OCI-LY1 (cell line): ENCODE measurements at regions not wholly inside any gene's neighbourhood (a gene's known extent, or its start where the extent isn't known, plus 50 kb on each side); places are given as distances from the start of the nearest gene placed in this dataset.

Experiments used
- H2AFZ ChIP-seq: fragments of 200-600 bp; sonication (generic), shearing (Covaris generic); 2 replicates; pipeline ENCODE4 v1.6.0; 2014; ENCODE audit warnings: antibody characterized with exemption, mild to moderate bottlenecking, low read length
- H3F3A ChIP-seq: fragments of 200-600 bp; sonication (generic), shearing (Covaris generic); 2 replicates; pipeline ENCODE4 v1.6.0; 2014; ENCODE audit warnings: mild to moderate bottlenecking, antibody characterized with exemption, low read length, moderate library complexity; ENCODE audit not compliant: insufficient read depth
- H3K27ac ChIP-seq: fragments of 200-600 bp; sonication (generic); 2 replicates; pipeline ENCODE4 v1.5.1; 2014; ENCODE audit warnings: low read length, mixed run types, mild to moderate bottlenecking, low read depth; ENCODE audit not compliant: poor library complexity, severe bottlenecking
- H3K27me3 ChIP-seq: fragments of 200-600 bp; sonication (generic); 2 replicates; pipeline ENCODE4 v1.6.0; 2014; ENCODE audit warnings: antibody characterized with exemption, mild to moderate bottlenecking, low read length, moderate library complexity; ENCODE audit not compliant: insufficient read depth
- H3K36me3 ChIP-seq: fragments of 200-600 bp; sonication (generic); 2 replicates; pipeline ENCODE4 v1.6.1; 2014; ENCODE audit warnings: mild to moderate bottlenecking, antibody characterized with exemption, low read length, moderate library complexity, mixed read lengths; ENCODE audit not compliant: insufficient read depth
- H3K4me1 ChIP-seq: fragments of 200-600 bp; sonication (generic); 2 replicates; pipeline ENCODE4 v1.5.1; 2014; ENCODE audit warnings: mild to moderate bottlenecking, low read length, moderate library complexity; ENCODE audit not compliant: insufficient read depth, severe bottlenecking
- H3K4me2 ChIP-seq: fragments of 200-600 bp; sonication (generic), shearing (Covaris generic); 2 replicates; pipeline ENCODE4 v1.6.1; 2014; ENCODE audit warnings: low read length
- H3K4me3 ChIP-seq: fragments of 200-600 bp; sonication (generic); 2 replicates; pipeline ENCODE4 v1.5.1; 2014; ENCODE audit warnings: low read length, low read depth, mild to moderate bottlenecking, mixed read lengths; ENCODE audit not compliant: poor library complexity, severe bottlenecking
- H3K79me2 ChIP-seq: fragments of 200-600 bp; shearing (Covaris generic); 2 replicates; pipeline ENCODE4 v1.6.1; 2016; ENCODE audit warnings: mixed run types, low read length, mixed read lengths; ENCODE audit not compliant: insufficient read depth
- H3K9ac ChIP-seq: fragments of 200-600 bp; sonication (generic), shearing (Covaris generic); 2 replicates; pipeline ENCODE4 v1.6.1; 2014; ENCODE audit warnings: mild to moderate bottlenecking, low read length, mixed read lengths
- H3K9me2 ChIP-seq: fragments of 200-600 bp; sonication (generic), shearing (Covaris generic); 2 replicates; pipeline ENCODE4 v1.6.1; 2014; ENCODE audit warnings: low read depth, mild to moderate bottlenecking, low read length, mixed read lengths
- H3K9me3 ChIP-seq: fragments of 200-600 bp; shearing (Covaris generic); 2 replicates; pipeline ENCODE4 v1.6.1; 2014; ENCODE audit warnings: low read length, mixed read lengths
- H4K20me1 ChIP-seq: fragments of 200-600 bp; sonication (generic), shearing (Covaris generic); 2 replicates; pipeline ENCODE4 v1.6.0; 2016; ENCODE audit warnings: mild to moderate bottlenecking, low read length; ENCODE audit not compliant: insufficient read depth
- CTCF ChIP-seq: fragments of 200-600 bp; sonication (generic), shearing (Covaris generic); IDR thresholded peaks from 2 replicates; pipeline ENCODE4 v1.5.1; 2017; ENCODE audit warnings: mild to moderate bottlenecking, antibody characterized with exemption, low read length, moderate library complexity, mixed read lengths
- EZH2 ChIP-seq: fragments of 200-600 bp; sonication (generic), shearing (Covaris generic); IDR thresholded peaks from 2 replicates; pipeline ENCODE4 v1.8.0; 2017; ENCODE audit warnings: borderline replicate concordance, mixed run types, mild to moderate bottlenecking, antibody characterized with exemption, low read length, moderate library complexity, mixed read lengths

GRCh38 chr4:107187091-107187490, 151.0 kb upstream of the DKK2 start:
- Histone ChIP-seq H2AFZ (no peak overlapping the region), H3K9ac (no peak overlapping the region), H3K27ac (no peak overlapping the region), H3K4me1 (no peaks in the 10 kb centered on the region), H4K20me1 (no peaks in the 10 kb centered on the region), H3K9me2 (no peaks in the 10 kb centered on the region), H3K79me2 (no peaks in the 10 kb centered on the region), H3K27me3 (no peaks in the 10 kb centered on the region), H3K9me3 (no peaks in the 10 kb centered on the region), H3K4me2 (no peak overlapping the region), H3K4me3 (no peak overlapping the region), H3K36me3 (no peaks in the 10 kb centered on the region), H3F3A (no peaks in the 10 kb centered on the region)
- TF ChIP-seq CTCF (no peak), EZH2 (no peak)

- H3F3A ChIP-seq = no peaks in the 10 kb centered on the region
- H3K9me2 ChIP-seq = no peaks in the 10 kb centered on the region
- no peaks in the 10 kb centered on the region for H4K20me1 ChIP-seq
- no peak overlapping the region for H3K4me2 ChIP-seq
- no peak overlapping the region for H3K4me3 ChIP-seq
- no peak for TF ChIP-seq EZH2
- peak; percentile 72 for TF ChIP-seq CTCF
- H3K36me3 ChIP-seq = no peaks in the 10 kb centered on the region
- H2AFZ ChIP-seq = no peak overlapping the region
- H3K9ac ChIP-seq = no peak overlapping the region
- no peaks in the 10 kb centered on the region for H3K9me3 ChIP-seq
- no peak overlapping the region for H3K27ac ChIP-seq
- H3K27me3 ChIP-seq = no peaks in the 10 kb centered on the region
- H3K4me1 ChIP-seq = no peaks in the 10 kb centered on the region
- no peaks in the 10 kb centered on the region for H3K79me2 ChIP-seq
Measured at GRCh38 chr4:107183155-107183774, 147.2 kb upstream of the DKK2 start.

GRCh38 chr4:107182347-107182746, 146.2 kb upstream of the DKK2 start:
- no peaks in the 10 kb centered on the region for H3K27me3 ChIP-seq
- H3K9me3 ChIP-seq = no peaks in the 10 kb centered on the region
- H3K79me2 ChIP-seq = no peaks in the 10 kb centered on the region
- no peak for TF ChIP-seq CTCF
- TF ChIP-seq EZH2 = no peak
- H3F3A ChIP-seq = no peaks in the 10 kb centered on the region
- H2AFZ ChIP-seq = no peak overlapping the region
- no peak overlapping the region for H3K4me3 ChIP-seq
- H3K9me2 ChIP-seq = no peaks in the 10 kb centered on the region
- H3K9ac ChIP-seq = no peak overlapping the region
- H3K4me1 ChIP-seq = no peaks in the 10 kb centered on the region
- no peaks in the 10 kb centered on the region for H4K20me1 ChIP-seq
- no peaks in the 10 kb centered on the region for H3K36me3 ChIP-seq
- H3K4me2 ChIP-seq = no peak overlapping the region
- H3K27ac ChIP-seq = no peak overlapping the region
